NT2/D1 (cell line): ENCODE measurements at regions not wholly inside any gene's neighbourhood (a gene's known extent, or its start where the extent isn't known, plus 50 kb on each side); places are given as distances from the start of the nearest gene placed in this dataset.

ENCODE experiments used
- SUZ12 ChIP-seq: IDR thresholded peaks from 2 replicates; pipeline ENCODE4 v1.6.1; 2011; ENCODE audit not compliant: insufficient read length, insufficient read depth; ENCODE audit errors: extremely low read depth
- YY1 ChIP-seq: IDR thresholded peaks from 2 replicates; pipeline ENCODE4 v1.6.1; 2011; ENCODE audit not compliant: insufficient read length, insufficient read depth
- ZNF274 ChIP-seq: IDR thresholded peaks from 2 replicates; pipeline ENCODE4 v1.6.1; 2011; ENCODE audit warnings: mild to moderate bottlenecking, low read depth, low read length

- TF ChIP-seq ZNF274 (no peak), SUZ12 (no peak), YY1 (no peak)
These were observed 75.7 kb downstream of the DACT2 start for GRCh38 chr6:168243812-168244376.
